ENCODE measurements at regions not wholly inside any gene's neighbourhood (a gene's known extent, or its start where the extent isn't known, plus 50 kb on each side); places are given as distances from the start of the nearest gene placed in this dataset.
A peak's percentile ranks its signal among the peaks of the same experiment; 100 is the strongest.

DNA sequence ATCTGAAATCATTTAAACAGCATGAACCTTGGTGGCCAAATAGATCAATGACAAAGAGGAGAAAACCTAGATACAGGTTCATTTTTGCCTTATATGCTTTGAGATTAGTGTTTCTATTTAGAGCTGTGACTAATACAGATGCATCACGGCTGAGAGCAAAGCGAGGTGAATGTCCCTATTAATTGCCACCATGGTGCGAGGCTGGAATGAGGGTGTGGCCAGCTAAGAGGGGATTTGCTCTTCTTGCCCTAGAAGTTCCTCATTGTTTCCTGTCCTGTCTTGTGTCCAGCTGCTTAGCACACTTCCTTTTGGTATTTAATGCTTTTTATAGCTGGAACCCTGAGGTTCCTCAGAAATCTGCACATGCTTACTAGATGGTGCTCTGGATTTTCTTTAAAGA lies 339.1 kb upstream of the RGMA start:
- ATAC-seq (replicated peaks in 1 of 2) (no peak), DNase-seq (no peak)
- no peak overlapping the region for H3K27ac Mint-ChIP-seq
- no peaks in the 10 kb centered on the region for H3K9me3 Mint-ChIP-seq
- H3K4me1 Mint-ChIP-seq (ENCODE audit: low read depth) = no peaks in the 10 kb centered on the region
- peaks cover 6% of the 10 kb centered on the region for H3K27me3 Mint-ChIP-seq (ENCODE audit: low read depth)
- no peak overlapping the region for H3K4me3 Mint-ChIP-seq
- no peaks in the 10 kb centered on the region for H3K36me3 Mint-ChIP-seq (ENCODE audit: insufficient read depth in 2 of 2)

DNA sequence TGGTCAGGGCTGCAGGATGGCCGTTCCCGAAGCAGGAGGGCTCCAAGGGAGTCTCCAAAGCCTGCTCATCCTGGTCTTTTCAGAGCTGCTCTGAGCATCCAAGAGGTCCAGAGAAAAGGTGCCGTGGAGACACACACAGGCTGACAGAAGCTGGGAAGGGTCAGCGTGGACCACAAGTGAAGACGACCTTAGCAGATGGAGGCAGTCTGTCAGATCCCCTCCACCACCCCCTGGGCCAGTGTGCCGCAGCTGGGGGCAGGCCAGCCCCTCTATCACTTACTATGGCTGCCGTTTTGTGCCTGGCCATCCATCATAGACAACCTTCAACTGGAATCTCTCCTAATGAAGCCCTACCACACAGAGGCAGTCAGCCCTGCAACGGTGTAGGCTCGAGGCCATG lies 335.1 kb upstream of the RGMA start:
- Mint-ChIP-seq H3K4me1 (ENCODE audit: low read depth) (no peaks in the 10 kb centered on the region), H3K9me3 (no peaks in the 10 kb centered on the region), H3K27ac (no peak overlapping the region), H3K27me3 (ENCODE audit: low read depth) (peaks cover 6% of the 10 kb centered on the region), H3K4me3 (no peak overlapping the region), H3K36me3 (ENCODE audit: insufficient read depth in 2 of 2) (no peaks in the 10 kb centered on the region)
- ATAC-seq (replicated peaks in 1 of 2) = no peak
- no peak for DNase-seq

DNA sequence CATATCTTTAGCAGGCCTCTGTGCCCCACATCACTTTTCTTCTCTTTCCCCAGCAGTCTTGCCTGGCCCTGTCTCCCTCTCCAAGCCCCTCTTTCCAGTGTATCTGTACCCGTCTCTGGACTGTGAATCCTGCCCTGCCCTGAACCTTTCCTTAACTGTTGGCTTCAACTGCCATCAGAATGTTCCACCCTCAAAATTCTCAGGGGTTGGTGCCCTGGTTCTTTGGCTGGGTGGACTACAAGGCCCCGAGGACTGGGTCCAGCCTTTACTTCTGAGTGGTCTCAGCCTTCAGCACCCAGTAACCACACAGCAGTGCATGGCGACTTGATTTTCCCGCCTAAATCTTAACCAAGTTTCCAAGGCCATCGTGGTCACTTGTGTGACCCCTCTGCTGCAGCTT lies 333.5 kb upstream of the RGMA start:
- DNase-seq (no peak), ATAC-seq (replicated peaks in 1 of 2) (no peak)
- no peak overlapping the region for H3K27ac Mint-ChIP-seq
- no peaks in the 10 kb centered on the region for H3K4me1 Mint-ChIP-seq (ENCODE audit: low read depth)
- no peaks in the 10 kb centered on the region for H3K27me3 Mint-ChIP-seq (ENCODE audit: low read depth)
- H3K36me3 Mint-ChIP-seq (ENCODE audit: insufficient read depth in 2 of 2) = no peaks in the 10 kb centered on the region
- no peaks in the 10 kb centered on the region for H3K9me3 Mint-ChIP-seq
- H3K4me3 Mint-ChIP-seq = no peak overlapping the region

DNA sequence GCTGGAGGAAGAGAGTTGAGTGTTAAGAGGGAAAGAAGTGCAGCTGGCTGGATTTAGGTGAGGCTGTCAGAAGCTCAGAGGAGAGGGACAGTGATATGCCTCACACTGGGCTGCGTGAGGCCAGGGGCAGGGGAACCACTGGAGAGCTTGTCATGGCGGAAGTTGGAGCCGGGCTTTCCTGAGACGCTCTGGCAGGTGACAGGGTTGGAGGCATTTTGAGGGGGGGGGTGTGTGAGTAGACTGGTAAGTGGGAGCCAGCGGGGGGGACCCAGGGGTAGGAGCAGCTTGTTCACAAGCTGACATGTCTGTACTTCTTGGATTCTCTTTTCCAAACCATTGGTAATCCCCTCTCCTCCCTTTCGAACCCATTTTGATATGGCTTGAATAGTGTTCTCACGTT lies 331.5 kb upstream of the RGMA start:
- DNase-seq = no peak
- ATAC-seq (replicated peaks in 1 of 2) = no peak
- H3K4me1 Mint-ChIP-seq (ENCODE audit: low read depth) = no peaks in the 10 kb centered on the region
- no peaks in the 10 kb centered on the region for H3K9me3 Mint-ChIP-seq
- no peaks in the 10 kb centered on the region for H3K36me3 Mint-ChIP-seq (ENCODE audit: insufficient read depth in 2 of 2)
- H3K27me3 Mint-ChIP-seq (ENCODE audit: low read depth) = no peaks in the 10 kb centered on the region
- H3K4me3 Mint-ChIP-seq = no peak overlapping the region
- H3K27ac Mint-ChIP-seq = no peak overlapping the region

DNA sequence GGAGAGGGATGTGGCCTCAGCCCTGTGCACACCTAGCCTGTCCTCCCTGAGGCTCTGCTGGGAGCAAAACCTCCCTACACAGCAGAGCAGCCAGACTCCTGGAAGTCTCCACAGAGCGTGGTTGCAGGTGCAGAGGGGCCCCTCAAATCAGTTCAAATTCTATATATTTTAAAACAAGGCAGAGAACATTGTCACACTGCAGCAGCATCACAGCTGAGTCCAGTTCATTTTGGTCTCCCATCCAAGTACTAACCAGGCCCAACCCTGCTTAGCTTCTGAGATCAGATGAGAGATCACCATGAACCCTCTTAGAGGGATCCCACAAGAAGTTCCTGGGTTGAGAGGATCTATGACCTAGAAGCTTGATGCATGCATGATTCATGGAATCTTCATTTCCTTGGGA lies 331.0 kb upstream of the RGMA start:
- H3K27me3 Mint-ChIP-seq (ENCODE audit: low read depth) = no peaks in the 10 kb centered on the region
- DNase-seq (peak in 1 of 2 donors; percentile 13), ATAC-seq (replicated peaks in 1 of 2) (peak; percentile 15 to 55)
- H3K4me1 Mint-ChIP-seq (ENCODE audit: low read depth) = no peaks in the 10 kb centered on the region
- no peaks in the 10 kb centered on the region for H3K9me3 Mint-ChIP-seq
- no peaks in the 10 kb centered on the region for H3K36me3 Mint-ChIP-seq (ENCODE audit: insufficient read depth in 2 of 2)
- H3K4me3 Mint-ChIP-seq = no peak overlapping the region
- H3K27ac Mint-ChIP-seq = no peak overlapping the region

DNA sequence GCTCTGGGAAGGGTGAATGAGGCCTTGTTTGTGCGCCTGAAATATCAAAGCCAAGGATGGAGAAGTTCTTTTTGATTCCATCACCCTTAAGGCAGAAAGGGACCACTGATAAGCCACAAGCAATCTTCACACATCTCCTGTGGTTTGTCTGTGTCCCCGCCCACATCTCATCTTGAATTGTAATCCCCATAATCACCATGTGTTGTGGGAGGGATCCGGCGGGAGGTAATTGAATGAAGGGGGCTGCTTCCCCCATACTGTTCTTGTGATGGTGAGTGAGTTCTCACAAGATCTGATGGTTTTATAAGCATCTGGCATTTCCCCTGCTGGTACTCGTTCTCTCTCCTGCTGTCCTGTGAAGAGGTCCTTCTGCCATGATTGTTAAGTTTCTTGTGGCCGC lies 329.6 kb upstream of the RGMA start:
- H3K27me3 Mint-ChIP-seq (ENCODE audit: low read depth) = no peaks in the 10 kb centered on the region
- no peaks in the 10 kb centered on the region for H3K4me1 Mint-ChIP-seq (ENCODE audit: low read depth)
- DNase-seq (no peak), ATAC-seq (replicated peaks in 1 of 2) (no peak)
- H3K4me3 Mint-ChIP-seq = no peak overlapping the region
- H3K36me3 Mint-ChIP-seq (ENCODE audit: insufficient read depth in 2 of 2) = no peaks in the 10 kb centered on the region
- H3K27ac Mint-ChIP-seq = no peak overlapping the region
- H3K9me3 Mint-ChIP-seq = no peaks in the 10 kb centered on the region

DNA sequence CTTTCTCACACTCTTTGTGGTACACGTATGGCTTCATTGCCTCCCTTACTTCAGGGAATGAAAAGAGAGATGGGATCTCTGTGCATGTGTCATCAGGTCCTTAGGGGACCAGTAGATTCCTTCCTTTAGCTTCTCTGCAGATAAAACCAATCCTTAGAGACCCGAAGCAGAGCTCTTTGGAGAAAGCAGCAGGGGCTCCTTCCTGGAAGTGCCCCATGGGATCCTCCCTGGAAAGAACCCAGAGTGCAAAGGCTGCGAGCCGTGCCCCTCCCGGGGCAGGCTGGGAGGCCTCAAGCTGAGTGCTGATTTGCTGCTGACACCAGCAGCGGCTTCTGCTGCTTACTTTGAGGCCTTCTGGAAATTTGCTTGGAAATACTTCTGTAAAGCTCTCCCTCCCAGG lies 328.6 kb upstream of the RGMA start:
- Mint-ChIP-seq H3K36me3 (ENCODE audit: insufficient read depth in 2 of 2) (no peaks in the 10 kb centered on the region), H3K27ac (no peak overlapping the region), H3K27me3 (ENCODE audit: low read depth) (no peaks in the 10 kb centered on the region)

DNA sequence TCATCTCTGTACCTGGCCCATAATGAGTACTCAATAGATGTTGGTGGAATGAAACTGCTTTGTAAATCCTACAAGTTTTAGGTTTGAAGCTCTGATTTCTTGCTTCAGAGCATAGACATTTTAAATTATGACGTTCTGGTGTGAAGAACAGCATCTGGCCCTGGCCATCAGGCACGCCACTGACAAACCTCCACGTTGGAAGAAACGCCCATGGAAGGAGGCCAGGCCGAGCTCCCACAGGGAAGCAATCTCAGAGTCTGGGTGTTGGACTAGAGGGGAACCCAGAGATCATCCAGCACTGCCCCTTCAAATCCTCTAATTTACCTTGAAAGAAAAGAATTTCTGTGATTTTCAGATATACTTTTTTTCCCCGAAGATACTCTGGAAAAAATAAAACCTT lies 328.1 kb upstream of the RGMA start:
- ATAC-seq (replicated peaks in 1 of 2) (no peak), DNase-seq (no peak)
- no peak overlapping the region for H3K4me3 Mint-ChIP-seq
- H3K4me1 Mint-ChIP-seq (ENCODE audit: low read depth) = no peaks in the 10 kb centered on the region
- no peak overlapping the region for H3K27ac Mint-ChIP-seq
- H3K36me3 Mint-ChIP-seq (ENCODE audit: insufficient read depth in 2 of 2) = no peaks in the 10 kb centered on the region
- H3K27me3 Mint-ChIP-seq (ENCODE audit: low read depth) = no peaks in the 10 kb centered on the region
- no peaks in the 10 kb centered on the region for H3K9me3 Mint-ChIP-seq

More for the DNA sequence above, 328.6 kb upstream of the RGMA start:
- no peaks in the 10 kb centered on the region for H3K9me3 Mint-ChIP-seq
- H3K4me1 Mint-ChIP-seq (ENCODE audit: low read depth) = no peaks in the 10 kb centered on the region
- DNase-seq = no peak
- H3K4me3 Mint-ChIP-seq = no peak overlapping the region
- ATAC-seq (replicated peaks in 1 of 2) = no peak

DNA sequence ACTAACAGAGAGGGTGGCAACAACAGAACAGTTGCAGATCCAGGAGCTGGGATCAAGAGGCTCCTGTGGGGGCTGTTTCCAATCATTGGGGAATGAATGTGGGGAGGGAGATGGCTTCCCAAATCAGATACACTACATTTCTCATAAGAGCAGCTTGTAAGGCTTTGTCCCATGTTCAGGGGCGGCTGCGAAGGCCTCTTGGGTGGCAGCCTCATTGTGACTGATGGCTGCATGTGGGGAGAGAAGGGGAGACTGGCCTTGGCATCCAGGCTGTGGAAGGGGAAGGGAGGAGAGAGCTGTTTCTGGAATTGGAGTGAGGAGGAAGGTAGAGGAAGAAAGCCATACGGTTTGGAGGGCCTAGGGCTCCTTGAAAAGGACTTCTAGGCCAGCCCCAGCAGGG lies 326.6 kb upstream of the RGMA start:
- Mint-ChIP-seq H3K27ac (no peak overlapping the region), H3K4me1 (ENCODE audit: low read depth) (no peaks in the 10 kb centered on the region), H3K36me3 (ENCODE audit: insufficient read depth in 2 of 2) (no peaks in the 10 kb centered on the region), H3K27me3 (ENCODE audit: low read depth) (no peaks in the 10 kb centered on the region), H3K4me3 (no peak overlapping the region), H3K9me3 (peaks cover 0 to 5% of the 10 kb centered on the region in 2 donors)
- ATAC-seq (replicated peaks in 1 of 2) (no peak), DNase-seq (no peak)

DNA sequence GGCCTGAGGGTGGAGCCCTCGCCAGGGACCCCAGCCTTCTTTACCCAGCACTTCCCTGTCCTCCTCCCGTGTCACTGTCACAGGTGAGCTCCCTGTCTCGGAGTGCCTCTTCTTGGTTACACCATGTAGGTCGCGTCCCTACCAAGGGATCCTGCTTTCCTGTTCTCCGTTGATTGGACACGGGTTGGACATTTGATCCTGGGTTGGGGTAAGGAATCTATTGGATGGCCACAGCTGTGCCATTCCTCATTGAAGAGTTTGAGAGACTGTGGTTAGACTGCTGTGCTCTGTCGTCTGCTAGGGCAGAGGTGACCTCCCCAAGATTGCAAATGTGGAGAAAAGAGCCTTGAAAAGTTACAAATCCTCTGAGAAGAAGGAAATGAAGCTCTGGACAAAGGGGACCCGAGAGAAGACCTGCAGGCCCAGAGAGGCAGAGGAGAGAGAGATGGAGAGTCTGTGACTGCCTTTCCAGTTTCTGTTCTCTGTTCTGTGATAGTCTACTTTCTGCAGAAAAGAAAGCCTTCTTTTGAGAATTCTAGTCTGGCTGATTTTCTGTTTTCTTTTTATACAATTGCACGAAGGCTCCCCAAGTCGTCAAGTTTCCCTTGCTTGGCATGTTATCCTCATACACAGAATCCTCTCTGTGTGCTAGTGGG lies 325.7 kb upstream of the RGMA start:
- no peak for DNase-seq
- no peaks in the 10 kb centered on the region for H3K4me1 Mint-ChIP-seq (ENCODE audit: low read depth)
- no peaks in the 10 kb centered on the region for H3K27me3 Mint-ChIP-seq (ENCODE audit: low read depth)
- no peak overlapping the region for H3K27ac Mint-ChIP-seq
- ATAC-seq (replicated peaks in 1 of 2) = no peak
- H3K36me3 Mint-ChIP-seq (ENCODE audit: insufficient read depth in 2 of 2) = no peaks in the 10 kb centered on the region
- peaks cover 0 to 5% of the 10 kb centered on the region in 2 donors for H3K9me3 Mint-ChIP-seq
- H3K4me3 Mint-ChIP-seq = no peak overlapping the region

DNA sequence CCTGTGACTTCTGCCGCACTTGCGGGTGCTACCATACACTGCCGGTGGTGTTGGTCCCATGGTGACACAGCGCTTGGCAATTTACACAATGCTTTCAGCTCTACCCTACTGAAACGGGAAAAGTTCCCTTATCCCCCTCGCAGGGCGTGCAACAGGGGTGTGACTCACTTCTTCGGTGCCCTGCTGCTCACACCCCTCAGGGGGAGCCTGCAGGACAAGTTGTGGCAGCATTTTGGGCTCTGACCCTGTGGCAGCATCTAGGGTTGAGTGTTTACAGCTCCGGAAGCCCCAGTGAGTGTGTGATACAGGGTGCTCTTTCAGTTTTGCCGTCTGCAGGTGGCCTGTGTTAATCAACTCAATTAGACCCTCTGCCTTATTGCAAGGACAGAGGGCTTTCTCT lies 324.7 kb upstream of the RGMA start:
- Mint-ChIP-seq H3K27ac (no peak overlapping the region), H3K9me3 (peaks cover 0 to 5% of the 10 kb centered on the region in 2 donors), H3K4me3 (no peak overlapping the region), H3K4me1 (ENCODE audit: low read depth) (no peaks in the 10 kb centered on the region), H3K36me3 (ENCODE audit: insufficient read depth in 2 of 2) (no peaks in the 10 kb centered on the region), H3K27me3 (ENCODE audit: low read depth) (no peaks in the 10 kb centered on the region)
- ATAC-seq (replicated peaks in 1 of 2) (no peak), DNase-seq (no peak)

DNA sequence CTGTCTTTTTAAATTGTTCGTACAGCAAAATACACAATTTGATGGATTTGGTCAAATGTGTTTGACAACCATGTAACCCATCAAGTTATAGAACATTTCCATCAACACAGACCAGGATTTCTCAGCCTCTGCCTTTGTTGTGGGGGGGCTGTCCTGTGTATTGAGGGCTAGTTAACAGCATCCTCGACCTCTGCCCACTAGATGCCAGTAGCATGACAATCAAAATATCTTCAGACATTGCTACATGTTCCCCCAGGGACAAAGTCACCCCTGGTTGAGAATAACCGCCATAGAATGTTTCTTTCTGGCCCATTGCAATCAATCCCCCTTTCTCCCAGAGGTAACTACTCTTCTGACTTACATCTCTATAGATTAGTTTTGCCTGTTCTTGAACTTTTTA lies 310.1 kb upstream of the RGMA start:
- Mint-ChIP-seq H3K4me1 (ENCODE audit: low read depth) (no peaks in the 10 kb centered on the region), H3K9me3 (peaks cover 0 to 1% of the 10 kb centered on the region in 2 donors), H3K27me3 (ENCODE audit: low read depth) (no peaks in the 10 kb centered on the region), H3K4me3 (no peak overlapping the region), H3K36me3 (ENCODE audit: insufficient read depth in 2 of 2) (no peaks in the 10 kb centered on the region), H3K27ac (no peak overlapping the region)
- ATAC-seq (replicated peaks in 1 of 2) = no peak
- no peak for DNase-seq

DNA sequence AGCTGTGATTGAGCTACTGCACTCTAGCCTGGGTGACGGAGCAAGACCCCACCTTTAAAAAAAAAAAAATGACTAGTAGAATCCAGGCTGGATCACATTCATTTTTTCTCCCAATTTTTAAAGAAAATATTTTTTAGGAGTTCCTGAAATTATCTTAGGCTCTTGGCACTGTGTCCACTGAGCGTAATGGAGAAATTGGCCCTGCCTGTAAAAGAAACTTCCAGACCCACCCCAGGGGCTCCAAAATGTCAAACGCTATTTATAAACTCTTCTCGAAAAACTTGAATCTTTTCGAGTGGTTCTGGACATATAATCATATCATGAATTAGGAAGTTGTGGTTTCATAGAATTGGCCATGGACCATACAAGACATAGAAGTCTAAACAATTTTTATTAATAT lies 300.2 kb upstream of the RGMA start:
- Mint-ChIP-seq H3K4me3 (no peak overlapping the region), H3K36me3 (ENCODE audit: insufficient read depth in 2 of 2) (peaks cover 0 to 2% of the 10 kb centered on the region in 2 donors), H3K27me3 (ENCODE audit: low read depth) (no peaks in the 10 kb centered on the region), H3K27ac (no peak overlapping the region), H3K9me3 (peaks cover 1 to 3% of the 10 kb centered on the region in 2 donors), H3K4me1 (ENCODE audit: low read depth) (no peaks in the 10 kb centered on the region)
- no peak for ATAC-seq (replicated peaks in 1 of 2)
- no peak for DNase-seq

DNA sequence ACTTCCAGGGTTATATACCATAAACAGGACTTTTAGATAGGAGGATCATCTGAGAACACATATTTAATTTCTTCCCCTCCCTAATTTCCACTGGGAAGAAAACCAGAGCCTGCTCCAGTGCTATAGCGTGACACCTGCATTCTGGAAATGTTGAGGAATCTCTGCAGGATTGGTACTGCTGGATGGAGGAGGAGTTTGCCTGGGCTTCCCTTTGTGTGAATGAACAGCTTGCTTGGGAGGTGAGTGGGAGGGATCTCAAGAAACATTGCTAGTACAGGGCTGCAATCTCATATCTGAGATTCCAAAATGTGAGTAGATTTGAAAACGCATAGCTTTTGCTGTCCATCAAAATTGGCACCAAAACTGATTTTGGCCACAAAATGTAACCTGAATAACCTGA lies 295.9 kb upstream of the RGMA start:
- DNase-seq (no peak), ATAC-seq (replicated peaks in 1 of 2) (no peak)
- Mint-ChIP-seq H3K4me3 (no peak overlapping the region), H3K36me3 (ENCODE audit: insufficient read depth in 2 of 2) (no peaks in the 10 kb centered on the region), H3K27ac (no peak overlapping the region), H3K4me1 (ENCODE audit: low read depth) (no peaks in the 10 kb centered on the region), H3K27me3 (ENCODE audit: low read depth) (no peaks in the 10 kb centered on the region), H3K9me3 (no peaks in the 10 kb centered on the region)
